ENCODE measurements at regions not wholly inside any gene's neighbourhood (a gene's known extent, or its start where the extent isn't known, plus 50 kb on each side); places are given as distances from the start of the nearest gene placed in this dataset.
"Not testable (repeated sequence)": the region's sequence is repeated elsewhere in the genome, so short reads cannot be mapped to it uniquely, and the experiment has no call there.

DNA sequence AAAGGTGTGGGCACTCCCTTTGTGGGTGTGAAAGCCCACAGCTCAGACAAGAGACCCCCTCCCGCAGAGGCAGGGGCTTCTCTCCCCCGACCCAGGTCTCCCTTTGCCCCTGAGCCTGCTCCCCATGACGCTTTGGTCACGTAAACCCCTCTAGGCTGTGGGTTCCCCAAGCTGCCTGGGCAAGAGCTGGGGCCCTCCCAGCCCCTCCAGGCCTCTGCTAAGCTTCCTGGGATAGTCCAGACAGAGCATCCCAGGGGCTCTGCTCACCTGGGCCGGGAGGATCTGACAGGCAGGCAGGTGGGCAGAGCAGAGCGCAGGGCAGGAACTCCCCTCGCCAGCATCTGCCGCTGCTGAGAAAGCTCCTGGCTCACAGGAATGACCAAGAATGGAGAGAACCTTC, 177.3 kb downstream of the BANP start:
- no peak overlapping the region for H3K27ac Mint-ChIP-seq
- no peaks in the 10 kb centered on the region for H3K27me3 Mint-ChIP-seq
- no peaks in the 10 kb centered on the region for H3K9me3 Mint-ChIP-seq

DNA sequence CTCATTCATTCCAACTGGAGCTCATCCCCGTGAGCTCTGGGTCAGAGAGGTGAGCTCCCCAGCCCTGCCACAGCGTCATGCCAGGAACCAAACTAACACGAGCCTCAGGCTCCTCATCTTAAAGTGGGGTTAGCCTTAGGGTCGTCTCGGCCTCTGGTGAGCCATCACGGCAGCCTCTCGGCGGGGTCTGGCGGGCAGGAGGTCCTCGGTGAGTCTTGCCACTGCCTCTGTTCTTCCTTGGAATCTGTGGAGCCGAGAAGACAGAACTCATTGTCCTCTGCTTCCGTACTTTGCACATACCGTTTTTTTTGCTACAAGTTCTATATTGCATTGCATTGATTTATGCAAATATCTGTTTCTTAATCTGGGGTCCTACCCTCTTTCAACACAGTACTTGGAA, 177.9 kb downstream of the BANP start:
- DNase-seq; H3K9me3 Mint-ChIP-seq; H3K27ac Mint-ChIP-seq; H3K4me3 Mint-ChIP-seq; H3K4me1 Mint-ChIP-seq (ENCODE audit: low read depth); H3K27me3 Mint-ChIP-seq; H3K36me3 Mint-ChIP-seq (ENCODE audit: low read depth): not testable (repeated sequence)

More for the DNA sequence above, 177.3 kb downstream of the BANP start:
- Mint-ChIP-seq H3K36me3 (ENCODE audit: low read depth) (no peaks in the 10 kb centered on the region), H3K4me3 (no peak overlapping the region), H3K4me1 (ENCODE audit: low read depth) (no peaks in the 10 kb centered on the region)
- DNase-seq: no peak

DNA sequence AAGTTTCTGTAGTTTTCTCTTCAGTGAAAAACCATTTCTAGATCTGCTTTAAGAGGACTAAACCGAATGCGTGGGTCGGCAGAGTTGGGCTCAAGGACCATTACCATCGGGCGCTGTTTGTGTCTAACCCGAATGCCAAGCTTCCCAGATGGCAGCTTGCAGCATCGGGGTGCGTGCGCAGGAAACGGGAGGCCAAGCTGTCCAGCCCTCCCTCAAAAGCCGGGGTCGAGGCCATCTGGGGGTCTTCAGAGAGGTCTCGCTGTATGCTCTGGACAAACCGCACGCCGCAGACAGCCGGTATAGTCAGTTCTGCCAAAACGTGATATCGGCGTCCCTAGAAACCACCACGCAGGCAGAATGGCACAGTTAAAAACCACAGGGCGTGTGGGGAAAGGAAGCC, 178.8 kb downstream of the BANP start:
- Mint-ChIP-seq H3K4me1 (ENCODE audit: low read depth) (no peaks in the 10 kb centered on the region), H3K4me3 (no peak overlapping the region), H3K27ac (no peak overlapping the region), H3K36me3 (ENCODE audit: low read depth) (no peaks in the 10 kb centered on the region), H3K27me3 (no peaks in the 10 kb centered on the region), H3K9me3 (no peaks in the 10 kb centered on the region)
- DNase-seq: no peak

GRCh38 chr16:88130681-88131080, 179.4 kb downstream of the BANP start:
- no peak overlapping the region for H3K4me3 Mint-ChIP-seq
- H3K27ac Mint-ChIP-seq: no peak overlapping the region
- H3K9me3 Mint-ChIP-seq: no peaks in the 10 kb centered on the region
- no peak for DNase-seq
- H3K4me1 Mint-ChIP-seq (ENCODE audit: low read depth): no peaks in the 10 kb centered on the region
- H3K36me3 Mint-ChIP-seq (ENCODE audit: low read depth): no peaks in the 10 kb centered on the region
- H3K27me3 Mint-ChIP-seq: no peaks in the 10 kb centered on the region

DNA sequence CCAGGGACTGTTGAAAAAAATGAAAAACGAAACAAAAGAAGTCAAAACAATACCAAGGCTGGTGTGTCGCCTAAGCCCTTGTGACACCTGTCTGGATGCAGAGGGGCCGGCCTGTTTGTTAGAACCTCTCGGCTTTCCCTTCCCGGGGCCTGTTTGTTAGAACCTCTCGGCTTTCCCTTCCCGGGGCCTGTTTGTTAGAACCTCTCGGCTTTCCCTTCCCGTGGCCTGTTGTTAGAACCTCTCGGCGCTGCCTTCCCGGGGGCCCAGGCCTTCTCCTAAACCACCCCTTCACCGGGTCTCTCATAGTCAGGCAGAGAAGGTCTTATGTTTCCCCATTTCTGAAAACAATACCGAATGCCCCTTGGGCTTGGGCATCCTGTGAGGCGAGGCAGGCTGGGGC, 180.0 kb downstream of the BANP start:
- Mint-ChIP-seq H3K27me3 (no peaks in the 10 kb centered on the region), H3K4me1 (ENCODE audit: low read depth) (no peaks in the 10 kb centered on the region), H3K9me3 (no peaks in the 10 kb centered on the region), H3K4me3 (no peak overlapping the region), H3K36me3 (ENCODE audit: low read depth) (no peaks in the 10 kb centered on the region), H3K27ac (no peak overlapping the region)
- no peak for DNase-seq

GRCh38 chr16:88131966-88132365, 180.7 kb downstream of the BANP start:
- no peak for DNase-seq
- Mint-ChIP-seq H3K9me3 (no peaks in the 10 kb centered on the region), H3K27me3 (no peaks in the 10 kb centered on the region), H3K36me3 (ENCODE audit: low read depth) (no peaks in the 10 kb centered on the region), H3K27ac (no peak overlapping the region), H3K4me1 (ENCODE audit: low read depth) (no peaks in the 10 kb centered on the region), H3K4me3 (no peak overlapping the region)

GRCh38 chr16:88132836-88133506, 181.7 kb downstream of the BANP start:
- Mint-ChIP-seq H3K9me3 (peaks cover 3% of the 10 kb centered on the region), H3K27ac (no peak overlapping the region), H3K4me3 (no peak overlapping the region), H3K36me3 (ENCODE audit: low read depth) (no peaks in the 10 kb centered on the region), H3K4me1 (ENCODE audit: low read depth) (no peaks in the 10 kb centered on the region), H3K27me3 (no peaks in the 10 kb centered on the region)
- no peak for DNase-seq

- Mint-ChIP-seq H3K27ac (no peak overlapping the region), H3K4me3 (no peak overlapping the region), H3K27me3 (no peaks in the 10 kb centered on the region), H3K36me3 (ENCODE audit: low read depth) (no peaks in the 10 kb centered on the region), H3K4me1 (ENCODE audit: low read depth) (no peaks in the 10 kb centered on the region), H3K9me3 (peaks cover 7% of the 10 kb centered on the region)
- DNase-seq: no peak
These were observed 182.2 kb downstream of the BANP start for GRCh38 chr16:88133507-88133843.

- H3K36me3 Mint-ChIP-seq (ENCODE audit: low read depth); DNase-seq; H3K4me1 Mint-ChIP-seq (ENCODE audit: low read depth); H3K27me3 Mint-ChIP-seq; H3K4me3 Mint-ChIP-seq; H3K27ac Mint-ChIP-seq: not testable (repeated sequence)
- H3K9me3 Mint-ChIP-seq: peaks cover 13% of the 10 kb centered on the region
These were observed 183.1 kb downstream of the BANP start for GRCh38 chr16:88134172-88134898.

GRCh38 chr16:88134899-88135682, 183.9 kb downstream of the BANP start:
- not testable (repeated sequence) for DNase-seq; H3K27me3 Mint-ChIP-seq; H3K36me3 Mint-ChIP-seq (ENCODE audit: low read depth); H3K4me3 Mint-ChIP-seq; H3K27ac Mint-ChIP-seq; H3K4me1 Mint-ChIP-seq (ENCODE audit: low read depth)
- peaks cover 13% of the 10 kb centered on the region for H3K9me3 Mint-ChIP-seq

- H3K4me1 Mint-ChIP-seq (ENCODE audit: low read depth); H3K27ac Mint-ChIP-seq; H3K27me3 Mint-ChIP-seq; DNase-seq; H3K36me3 Mint-ChIP-seq (ENCODE audit: low read depth); H3K4me3 Mint-ChIP-seq: not testable (repeated sequence)
- peaks cover 13% of the 10 kb centered on the region for H3K9me3 Mint-ChIP-seq
These were observed 185.0 kb downstream of the BANP start for GRCh38 chr16:88136211-88136713.

DNA sequence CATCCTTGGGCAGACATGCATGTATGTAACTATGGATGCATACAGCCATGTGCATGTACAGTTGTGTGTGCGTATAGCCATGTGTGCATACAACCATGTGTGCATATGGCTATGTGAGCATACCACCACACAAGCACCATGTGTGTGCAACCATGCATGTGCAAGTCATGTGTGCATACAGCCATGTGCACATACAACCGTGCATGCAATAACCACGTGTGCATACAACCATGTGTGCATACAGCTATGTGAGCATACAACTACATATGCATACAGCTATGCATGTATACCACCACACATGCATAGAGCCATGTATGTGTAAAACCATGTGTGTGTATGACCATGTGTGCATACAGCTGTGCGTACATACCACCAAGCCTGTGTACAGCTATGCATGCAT, 185.7 kb downstream of the BANP start:
- not testable (repeated sequence) for DNase-seq; H3K27me3 Mint-ChIP-seq; H3K27ac Mint-ChIP-seq; H3K4me3 Mint-ChIP-seq; H3K4me1 Mint-ChIP-seq (ENCODE audit: low read depth); H3K36me3 Mint-ChIP-seq (ENCODE audit: low read depth)
- peaks cover 13% of the 10 kb centered on the region for H3K9me3 Mint-ChIP-seq

GRCh38 chr16:88139141-88139540, 187.9 kb downstream of the BANP start:
- not testable (repeated sequence) for H3K4me3 Mint-ChIP-seq; H3K36me3 Mint-ChIP-seq (ENCODE audit: low read depth); H3K27me3 Mint-ChIP-seq; DNase-seq; H3K4me1 Mint-ChIP-seq (ENCODE audit: low read depth); H3K27ac Mint-ChIP-seq
- peaks cover 13% of the 10 kb centered on the region for H3K9me3 Mint-ChIP-seq

DNA sequence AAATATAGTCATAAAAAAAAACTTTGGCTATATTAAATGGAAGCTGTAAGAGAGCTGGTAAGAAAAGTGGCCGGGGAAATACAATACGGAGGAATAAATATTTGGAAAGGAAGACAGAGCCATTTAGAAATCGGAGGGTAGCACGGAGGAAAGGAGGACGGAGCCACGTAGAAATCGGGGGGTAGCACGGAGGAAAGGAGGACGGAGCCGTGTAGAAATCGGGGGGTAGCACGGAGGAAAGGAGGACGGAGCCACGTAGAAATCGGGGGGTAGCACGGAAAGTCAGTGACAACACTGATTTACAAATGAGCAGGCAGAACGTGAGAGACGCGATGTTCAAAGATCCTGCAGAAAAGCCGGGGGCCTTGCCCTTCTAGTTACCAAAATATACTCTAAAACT, 189.0 kb downstream of the BANP start:
- not testable (repeated sequence) for H3K4me1 Mint-ChIP-seq (ENCODE audit: low read depth); H3K36me3 Mint-ChIP-seq (ENCODE audit: low read depth); H3K27ac Mint-ChIP-seq; DNase-seq; H3K27me3 Mint-ChIP-seq; H3K4me3 Mint-ChIP-seq
- H3K9me3 Mint-ChIP-seq: peaks cover 13% of the 10 kb centered on the region

- Mint-ChIP-seq H3K27ac (no peak overlapping the region), H3K27me3 (no peaks in the 10 kb centered on the region), H3K36me3 (ENCODE audit: low read depth) (no peaks in the 10 kb centered on the region), H3K4me3 (no peak overlapping the region), H3K9me3 (peaks cover 13% of the 10 kb centered on the region), H3K4me1 (ENCODE audit: low read depth) (no peaks in the 10 kb centered on the region)
- no peak for DNase-seq
These were observed 190.3 kb downstream of the BANP start for GRCh38 chr16:88141580-88141979.

All from activated T-cell treated with anti-CD3 and anti-CD28 coated beads, Interleukin-2, amount 50 U/mL, for 24 hours (primary cell).